HCT116 (cell line): ENCODE measurements at regions not wholly inside any gene's neighbourhood (a gene's known extent, or its start where the extent isn't known, plus 50 kb on each side); places are given as distances from the start of the nearest gene placed in this dataset.

ENCODE experiments used
- ATAC-seq: fragments of 200-7000 bp; cut with Tn5 transposase; 2 replicates; pipeline ENCODE4 v1.9.1; 2020; ENCODE audit warnings: mild to moderate bottlenecking, moderate library complexity
- BruUV-seq: library from RNA; stranded (reverse); fragments of 400-500 nt; replicated peaks from 2 replicates; lab custom pipeline; 2021; lab: Mats Ljungman, UMichigan
- CTCF ChIA-PET: fragments of 300-600 bp; sonication (Branson Sonifier 250); formaldehyde crosslinking; loops from one replicate; lab custom pipeline; 2021; ENCODE audit warnings: antibody characterized with exemption; lab: Charles Lee
- POLR2A ChIA-PET: fragments of 300-600, 350-600 bp; sonication (Branson Sonifier 250); formaldehyde crosslinking; loops from one replicate; lab custom pipeline; 2021; ENCODE audit warnings: antibody characterized with exemption; lab: Charles Lee
- RAD21 ChIA-PET, 2 experiments: fragments of 300-600 bp; sonication (Branson Sonifier 250); formaldehyde crosslinking; loops; one replicate each; lab custom pipeline; 2023; ENCODE audit warnings: low total read pairs in 2 of 2; ENCODE audit not compliant: uncharacterized antibody in 2 of 2, unreplicated experiment in 2 of 2, low non-redundant PET in 1 of 2; lab: Charles Lee
- DNase-seq: peaks from one replicate; pipeline ENCODE4 v3.0.0-alpha.2; 2010; ENCODE audit warnings: low read depth, low spot score
- H2AFZ ChIP-seq: fragments of 200-600 bp; shearing (Covaris generic), sonication (generic); 2 replicates; pipeline ENCODE4 v1.6.1; 2017; ENCODE audit warnings: low read depth, mixed run types, mixed read lengths, antibody characterized with exemption, low read length; ENCODE audit not compliant: poor library complexity, severe bottlenecking
- H3K27ac ChIP-seq: 2 replicates; pipeline ENCODE4 v1.5.1; 2012; ENCODE audit warnings: low read depth, low read length
- H3K27me3 ChIP-seq: fragments of 200-600 bp; sonication (generic); 2 replicates; pipeline ENCODE4 v1.6.1; 2016; ENCODE audit warnings: mixed run types, low read length, mixed read lengths; ENCODE audit not compliant: insufficient read depth
- H3K36me3 ChIP-seq, 2 experiments: fragments of 200-500 bp in 1 of 2; fragments of 200-600 bp in 1 of 2; sonication (Bioruptor generic) in 1 of 2; sonication (generic) in 1 of 2; 2 replicates each; pipeline versions ENCODE4 v1.5.1 to v1.6.1; 2014 to 2016; ENCODE audit warnings: low read length in 2 of 2, inconsistent platforms in 1 of 2, mixed read lengths in 1 of 2, mixed run types in 1 of 2; ENCODE audit not compliant: insufficient read depth in 2 of 2, control insufficient read depth in 1 of 2
- H3K4me1 ChIP-seq, 2 experiments: fragments of 200-600 bp in 1 of 2; sonication (generic) in 1 of 2; 2 replicates each; pipeline versions ENCODE4 v1.5.1 to v1.6.1; 2012 to 2017; ENCODE audit warnings: low read length in 2 of 2, inconsistent platforms in 1 of 2, mild to moderate bottlenecking in 1 of 2, mixed read lengths in 1 of 2, mixed run types in 1 of 2, moderate library complexity in 1 of 2; ENCODE audit not compliant: insufficient read depth in 2 of 2, control insufficient read depth in 1 of 2
- H3K4me2 ChIP-seq: fragments of 200-600 bp; sonication (generic); 2 replicates; pipeline ENCODE4 v1.6.1; 2017; ENCODE audit warnings: mixed run types, low read length, mixed read lengths
- H3K4me3 ChIP-seq, 2 experiments: fragments of 200-600 bp in 1 of 2; sonication (generic) in 1 of 2; replicated peaks in 1 of 2; 2 replicates each; pipeline ENCODE4 v1.5.1; 2011 to 2016; ENCODE audit warnings: low read length in 2 of 2, control low read depth in 1 of 2, low read depth in 1 of 2, mild to moderate bottlenecking in 1 of 2, mixed read lengths in 1 of 2, mixed run types in 1 of 2
- H3K79me2 ChIP-seq: fragments of 200-600 bp; sonication (generic); 2 replicates; pipeline ENCODE4 v1.6.1; 2017; ENCODE audit warnings: mild to moderate bottlenecking, mixed run types, low read length, moderate library complexity, mixed read lengths; ENCODE audit not compliant: insufficient read depth
- H3K9ac ChIP-seq: fragments of 200-600 bp; sonication (generic); 2 replicates; pipeline ENCODE4 v1.6.1; 2016; ENCODE audit warnings: low read length, mixed read lengths
- H3K9me2 ChIP-seq: fragments of 200-600 bp; sonication (generic), shearing (Covaris generic); 2 replicates; pipeline ENCODE4 v1.6.1; 2017; ENCODE audit warnings: mixed run types, mild to moderate bottlenecking, moderate library complexity; ENCODE audit not compliant: insufficient read depth
- H3K9me3 ChIP-seq, 2 experiments: fragments of 200-500 bp in 1 of 2; fragments of 200-600 bp in 1 of 2; sonication (Bioruptor generic) in 1 of 2; sonication (generic) in 1 of 2; 2 replicates each; pipeline ENCODE4 v1.6.1; 2014 to 2017; ENCODE audit warnings: low read length in 2 of 2, mixed read lengths in 2 of 2, inconsistent platforms in 1 of 2, low read depth in 1 of 2, mild to moderate bottlenecking in 1 of 2, mixed run types in 1 of 2, moderate library complexity in 1 of 2; ENCODE audit not compliant: control insufficient read depth in 1 of 2, insufficient read depth in 1 of 2
- H4K20me1 ChIP-seq: fragments of 200-600 bp; sonication (generic), shearing (Covaris generic); 2 replicates; pipeline ENCODE4 v1.6.1; 2017; ENCODE audit warnings: mixed run types, mild to moderate bottlenecking, moderate library complexity; ENCODE audit not compliant: insufficient read depth
- ATF3 ChIP-seq: IDR thresholded peaks from 2 replicates; pipeline ENCODE4 v1.6.1; 2012
- CBX3 ChIP-seq: IDR thresholded peaks from 2 replicates; pipeline ENCODE4 v1.6.1; 2012; ENCODE audit warnings: low read depth
- CTCF ChIP-seq, 3 experiments: fragments of 200-600 bp in 1 of 3; sonication (generic) in 1 of 3; IDR thresholded peaks in 2 of 3; conservative IDR thresholded peaks in 1 of 3; 2 replicates each; pipeline ENCODE4 v1.5.1; 2012 to 2017; ENCODE audit warnings: low read depth in 2 of 3, low read length in 2 of 3, antibody characterized with exemption in 1 of 3, borderline replicate concordance in 1 of 3, control low read depth in 1 of 3, mild to moderate bottlenecking in 1 of 3, mixed read lengths in 1 of 3, mixed run types in 1 of 3, moderate library complexity in 1 of 3; ENCODE audit not compliant: insufficient read depth in 1 of 3
- EZH2 ChIP-seq: fragments of 200-600 bp; sonication (generic); IDR thresholded peaks from 2 replicates; pipeline ENCODE4 v1.6.1; 2017; ENCODE audit warnings: antibody characterized with exemption, mixed run types
- REST ChIP-seq: IDR thresholded peaks from 2 replicates; pipeline ENCODE4 v1.6.1; 2012; ENCODE audit warnings: low read depth
- TCF7L2 ChIP-seq: IDR thresholded peaks from 2 replicates; pipeline ENCODE4 v1.7.0; 2011; ENCODE audit warnings: borderline replicate concordance, inconsistent platforms; ENCODE audit not compliant: insufficient read depth, insufficient read length; ENCODE audit errors: extremely low read depth
- YY1 ChIP-seq: IDR thresholded peaks from 2 replicates; pipeline ENCODE4 v1.6.1; 2011; ENCODE audit warnings: low read length, low read depth, moderate library complexity, mild to moderate bottlenecking; ENCODE audit not compliant: insufficient replicate concordance; ENCODE audit errors: extremely low read depth
- ZBTB33 ChIP-seq: IDR thresholded peaks from 2 replicates; pipeline ENCODE4 v1.6.1; 2011; ENCODE audit warnings: mild to moderate bottlenecking, low read length, moderate library complexity; ENCODE audit not compliant: insufficient replicate concordance; ENCODE audit errors: extremely low read depth
- ZFX ChIP-seq: fragments of 450-650 bp; IDR thresholded peaks from 2 replicates; pipeline ENCODE4 v1.6.1; 2017
- ZNF274 ChIP-seq: fragments of 200-500 bp; sonication (Bioruptor generic); IDR thresholded peaks from 2 replicates; pipeline ENCODE4 v1.6.1; 2014; ENCODE audit warnings: mild to moderate bottlenecking, low read depth, low read length, inconsistent platforms
- intact Hi-C: fragments of 100-400 bp; cut with micrococcal nuclease; formaldehyde crosslinking; loops from 2 replicates; pipeline ENCODE4 v1.10.0; 2022

GRCh38 chr2:182522405-182522896 lies 95.6 kb upstream of the PDE1A start:
- Histone ChIP-seq H3K79me2 (no peaks in the 10 kb centered on the region), H3K9me3 (no peaks in the 10 kb centered on the region), H3K4me1 (no peaks in the 10 kb centered on the region), H3K9ac (no peak overlapping the region), H2AFZ (no peak overlapping the region), H3K9me2 (no peaks in the 10 kb centered on the region), H3K27me3 (no peaks in the 10 kb centered on the region), H3K36me3 (no peaks in the 10 kb centered on the region), H3K4me2 (no peak overlapping the region), H3K4me3 (no peak overlapping the region), H3K27ac (no peak overlapping the region), H4K20me1 (no peaks in the 10 kb centered on the region)
- ATAC-seq (no peak), DNase-seq (no peak)
- intact Hi-C loops: no loop called here
- ChIA-PET RAD21 (no interaction called here), CTCF (no interaction called here), POLR2A (no interaction called here)
- no peak for TF ChIP-seq EZH2
- no peak for TF ChIP-seq ATF3
- TF ChIP-seq ZNF274: no peak
- no peak for TF ChIP-seq YY1
- TF ChIP-seq TCF7L2: no peak
- BruUV-seq: no TSS peak

- Histone ChIP-seq H3K9me3 (no peaks in the 10 kb centered on the region), H3K9me2 (no peaks in the 10 kb centered on the region), H3K27me3 (no peaks in the 10 kb centered on the region), H3K4me3 (no peak overlapping the region), H3K36me3 (no peaks in the 10 kb centered on the region), H2AFZ (no peak overlapping the region), H3K4me2 (no peak overlapping the region), H3K9ac (no peak overlapping the region), H3K27ac (no peak overlapping the region), H3K4me1 (no peaks in the 10 kb centered on the region), H4K20me1 (no peaks in the 10 kb centered on the region), H3K79me2 (no peaks in the 10 kb centered on the region)
- ChIA-PET CTCF (no interaction called here), POLR2A (no interaction called here), RAD21 (no interaction called here)
- DNase-seq: no peak
- no TSS peak for BruUV-seq
- intact Hi-C loops: no loop called here
- no peak for ATAC-seq
- TF ChIP-seq REST (no peak), ZNF274 (no peak), ZBTB33 (no peak), ZFX (no peak), CBX3 (no peak), CTCF (IDR thresholded peaks at IDR 0.05 in 2 of 3, conservative IDR thresholded peaks at IDR 0.05 in 1 of 3; ENCODE audit: borderline replicate concordance in 1 of 3, insufficient read depth in 1 of 3, low read depth in 2 of 3, low read length in 2 of 3) (no peak), YY1 (no peak)
Observed at GRCh38 chr2:182522972-182523473, 96.2 kb upstream of the PDE1A start.
